ENCODE measurements at regions not wholly inside any gene's neighbourhood (a gene's known extent, or its start where the extent isn't known, plus 50 kb on each side); places are given as distances from the start of the nearest gene placed in this dataset.

DNA sequence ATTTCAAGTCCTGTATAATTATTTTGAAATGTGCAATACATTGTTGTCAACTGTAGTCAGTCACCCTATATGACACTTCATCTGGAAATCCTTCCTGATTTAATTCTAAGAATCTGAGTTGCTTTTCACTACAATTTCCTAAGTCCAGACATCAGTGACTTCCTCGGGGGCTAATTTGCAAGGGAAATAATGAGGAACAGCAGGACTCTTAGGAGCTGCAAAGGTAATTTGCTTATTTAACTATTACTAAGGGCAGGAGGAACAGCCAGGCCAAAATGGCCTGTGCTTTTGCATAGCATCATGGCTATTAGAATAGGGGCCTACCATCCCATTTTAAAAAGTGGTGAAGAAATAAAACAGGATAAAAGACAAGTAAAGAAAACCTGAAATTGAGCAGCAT lies 178.8 kb downstream of the MC4R start:
- Mint-ChIP-seq H3K36me3 (ENCODE audit: unreplicated experiment) (no peaks in the 10 kb centered on the region), H3K27me3 (ENCODE audit: unreplicated experiment) (peaks cover 40% of the 10 kb centered on the region), H3K4me1 (ENCODE audit: unreplicated experiment) (no peaks in the 10 kb centered on the region), H3K4me3 (ENCODE audit: unreplicated experiment) (no peak overlapping the region), H3K9me3 (ENCODE audit: unreplicated experiment) (no peaks in the 10 kb centered on the region), H3K27ac (ENCODE audit: unreplicated experiment) (no peak overlapping the region)
- no peak for DNase-seq (ENCODE audit: extremely low spot score, unreplicated experiment)
- TF ChIP-seq, protein P1, sequence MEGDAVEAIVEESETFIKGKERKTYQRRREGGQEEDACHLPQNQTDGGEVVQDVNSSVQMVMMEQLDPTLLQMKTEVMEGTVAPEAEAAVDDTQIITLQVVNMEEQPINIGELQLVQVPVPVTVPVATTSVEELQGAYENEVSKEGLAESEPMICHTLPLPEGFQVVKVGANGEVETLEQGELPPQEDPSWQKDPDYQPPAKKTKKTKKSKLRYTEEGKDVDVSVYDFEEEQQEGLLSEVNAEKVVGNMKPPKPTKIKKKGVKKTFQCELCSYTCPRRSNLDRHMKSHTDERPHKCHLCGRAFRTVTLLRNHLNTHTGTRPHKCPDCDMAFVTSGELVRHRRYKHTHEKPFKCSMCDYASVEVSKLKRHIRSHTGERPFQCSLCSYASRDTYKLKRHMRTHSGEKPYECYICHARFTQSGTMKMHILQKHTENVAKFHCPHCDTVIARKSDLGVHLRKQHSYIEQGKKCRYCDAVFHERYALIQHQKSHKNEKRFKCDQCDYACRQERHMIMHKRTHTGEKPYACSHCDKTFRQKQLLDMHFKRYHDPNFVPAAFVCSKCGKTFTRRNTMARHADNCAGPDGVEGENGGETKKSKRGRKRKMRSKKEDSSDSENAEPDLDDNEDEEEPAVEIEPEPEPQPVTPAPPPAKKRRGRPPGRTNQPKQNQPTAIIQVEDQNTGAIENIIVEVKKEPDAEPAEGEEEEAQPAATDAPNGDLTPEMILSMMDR (IDR thresholded peaks at IDR 0.05) = no peak

DNA sequence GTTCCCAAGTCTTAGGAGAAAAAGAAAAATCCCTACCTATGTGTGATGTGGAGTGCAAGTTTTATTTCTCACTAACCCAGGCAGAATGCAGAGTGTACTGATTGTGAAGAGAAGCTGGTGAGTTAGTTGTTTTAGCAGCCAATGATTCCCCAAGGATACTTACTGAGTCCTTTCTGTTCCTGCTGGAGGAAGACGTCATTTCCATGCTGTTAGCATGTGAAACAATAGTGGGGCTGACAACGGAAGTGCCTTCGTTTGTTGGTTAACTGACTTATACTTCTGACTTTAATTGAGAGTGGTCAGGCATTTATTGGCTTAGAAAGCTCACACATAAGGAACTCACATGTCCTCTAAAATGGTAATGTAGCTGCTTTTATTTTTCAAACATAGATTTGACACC lies 180.6 kb downstream of the MC4R start:
- no peak for DNase-seq (ENCODE audit: extremely low spot score, unreplicated experiment)
- no peak overlapping the region for H3K27ac Mint-ChIP-seq (ENCODE audit: unreplicated experiment)
- TF ChIP-seq, protein P1 (IDR thresholded peaks at IDR 0.05) = no peak
- no peaks in the 10 kb centered on the region for H3K4me1 Mint-ChIP-seq (ENCODE audit: unreplicated experiment)
- H3K9me3 Mint-ChIP-seq (ENCODE audit: unreplicated experiment) = no peaks in the 10 kb centered on the region
- no peak overlapping the region for H3K4me3 Mint-ChIP-seq (ENCODE audit: unreplicated experiment)
- peaks cover 40% of the 10 kb centered on the region for H3K27me3 Mint-ChIP-seq (ENCODE audit: unreplicated experiment)
- no peaks in the 10 kb centered on the region for H3K36me3 Mint-ChIP-seq (ENCODE audit: unreplicated experiment)

DNA sequence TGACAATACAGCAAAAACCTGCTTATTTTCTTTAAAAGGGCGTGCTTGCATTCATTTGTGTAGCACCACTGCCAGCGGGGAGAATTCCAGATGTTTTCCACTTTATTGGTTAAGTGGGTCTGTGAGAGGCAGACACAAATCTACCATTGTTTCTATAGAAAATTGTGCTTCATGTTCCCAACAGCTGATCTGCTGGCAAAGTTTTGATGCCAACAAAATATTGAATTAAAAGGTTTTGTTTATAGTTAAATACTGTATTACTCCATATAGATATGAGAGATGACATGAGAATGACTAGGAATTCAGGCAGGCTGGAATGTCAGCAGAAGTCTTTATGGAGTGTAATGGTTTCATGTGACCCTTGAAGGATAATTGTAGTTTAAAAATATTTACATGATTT lies 182.7 kb downstream of the MC4R start:
- H3K36me3 Mint-ChIP-seq (ENCODE audit: unreplicated experiment) = no peaks in the 10 kb centered on the region
- TF ChIP-seq, protein P1 (IDR thresholded peaks at IDR 0.05) = no peak
- H3K9me3 Mint-ChIP-seq (ENCODE audit: unreplicated experiment) = no peaks in the 10 kb centered on the region
- H3K4me1 Mint-ChIP-seq (ENCODE audit: unreplicated experiment) = no peaks in the 10 kb centered on the region
- H3K4me3 Mint-ChIP-seq (ENCODE audit: unreplicated experiment) = no peak overlapping the region
- peaks cover 43% of the 10 kb centered on the region for H3K27me3 Mint-ChIP-seq (ENCODE audit: unreplicated experiment)
- H3K27ac Mint-ChIP-seq (ENCODE audit: unreplicated experiment) = no peak overlapping the region
- no peak for DNase-seq (ENCODE audit: extremely low spot score, unreplicated experiment)

DNA sequence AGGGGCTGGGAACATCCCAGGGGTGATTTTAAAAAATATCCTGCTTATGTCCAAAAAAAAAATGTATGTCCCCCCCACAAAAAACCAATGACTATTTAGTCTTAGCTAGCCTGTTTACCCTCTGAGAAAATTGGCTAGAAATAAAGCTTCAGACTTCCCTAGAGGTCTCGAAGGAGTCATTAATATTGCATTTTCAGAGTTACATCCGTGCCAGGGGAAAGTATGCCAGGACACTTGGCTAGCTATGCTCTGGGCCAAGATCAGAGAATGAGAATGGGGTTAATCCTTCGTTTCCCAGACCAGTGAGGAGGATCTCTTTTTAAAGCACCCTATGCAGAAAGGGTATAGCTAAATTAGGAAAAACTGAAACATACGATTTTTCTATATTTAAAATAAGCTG lies 183.6 kb downstream of the MC4R start:
- Mint-ChIP-seq H3K36me3 (ENCODE audit: unreplicated experiment) (no peaks in the 10 kb centered on the region), H3K9me3 (ENCODE audit: unreplicated experiment) (no peaks in the 10 kb centered on the region), H3K27ac (ENCODE audit: unreplicated experiment) (no peak overlapping the region), H3K4me3 (ENCODE audit: unreplicated experiment) (no peak overlapping the region), H3K4me1 (ENCODE audit: unreplicated experiment) (no peaks in the 10 kb centered on the region), H3K27me3 (ENCODE audit: unreplicated experiment) (peaks cover 49% of the 10 kb centered on the region)
- DNase-seq (ENCODE audit: extremely low spot score, unreplicated experiment) = no peak
- TF ChIP-seq, protein P1 (IDR thresholded peaks at IDR 0.05) = no peak

DNA sequence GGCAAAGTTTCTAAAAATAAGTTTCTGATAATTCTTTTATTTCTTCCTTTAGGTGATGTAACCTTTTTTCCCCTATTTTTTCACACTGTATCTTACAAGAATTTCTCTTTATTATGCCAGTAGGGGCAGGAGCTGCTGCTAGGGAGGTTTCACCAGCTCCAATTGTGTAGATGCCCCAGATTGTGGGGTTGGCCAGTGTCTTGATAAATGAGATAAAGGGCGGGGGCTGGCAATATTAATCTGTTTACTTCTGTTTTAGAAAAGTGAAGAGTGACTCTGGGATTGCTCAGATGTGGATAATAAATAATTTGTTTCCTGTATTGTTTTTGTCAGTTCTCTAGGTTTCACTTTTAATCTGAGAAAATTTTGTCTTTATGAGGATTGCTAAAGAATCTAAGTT lies 190.4 kb downstream of the MC4R start:
- H3K9me3 Mint-ChIP-seq (ENCODE audit: unreplicated experiment) = no peaks in the 10 kb centered on the region
- TF ChIP-seq, protein P1 (IDR thresholded peaks at IDR 0.05) = no peak
- H3K27ac Mint-ChIP-seq (ENCODE audit: unreplicated experiment) = no peak overlapping the region
- no peaks in the 10 kb centered on the region for H3K4me1 Mint-ChIP-seq (ENCODE audit: unreplicated experiment)
- H3K27me3 Mint-ChIP-seq (ENCODE audit: unreplicated experiment) = peaks cover 34% of the 10 kb centered on the region
- no peaks in the 10 kb centered on the region for H3K36me3 Mint-ChIP-seq (ENCODE audit: unreplicated experiment)
- no peak for DNase-seq (ENCODE audit: extremely low spot score, unreplicated experiment)
- H3K4me3 Mint-ChIP-seq (ENCODE audit: unreplicated experiment) = no peak overlapping the region
